Neural progenitor cell (in vitro differentiated cells): ENCODE measurements at regions not wholly inside any gene's neighbourhood (a gene's known extent, or its start where the extent isn't known, plus 50 kb on each side); places are given as distances from the start of the nearest gene placed in this dataset.

Source experiments
- DNase-seq: peaks from one replicate; pipeline ENCODE4 v3.0.0-alpha.2; 2016; ENCODE audit warnings: low spot score
- H2AFZ ChIP-seq: fragments of 200-600 bp; sonication (generic); replicated peaks from 2 replicates; pipeline ENCODE4 v1.6.1; 2016; ENCODE audit warnings: antibody characterized with exemption
- H3F3A ChIP-seq: fragments of 200-600 bp; sonication (generic); 2 replicates; pipeline ENCODE4 v1.6.1; 2016; ENCODE audit warnings: antibody characterized with exemption, low read depth
- H3K27ac ChIP-seq: fragments of 200-600 bp; sonication (generic); 2 replicates; pipeline ENCODE4 v1.5.1; 2016; ENCODE audit warnings: mild to moderate bottlenecking
- H3K27me3 ChIP-seq: fragments of 200-600 bp; sonication (generic); 2 replicates; pipeline ENCODE4 v1.6.1; 2016; ENCODE audit warnings: mild to moderate bottlenecking, moderate library complexity
- H3K36me3 ChIP-seq: fragments of 200-600 bp; sonication (generic); 2 replicates; pipeline ENCODE4 v1.5.1; 2016
- H3K4me1 ChIP-seq: fragments of 200-600 bp; sonication (generic); 2 replicates; pipeline ENCODE4 v1.6.1; 2016; ENCODE audit warnings: mixed run types
- H3K4me2 ChIP-seq: fragments of 200-600 bp; sonication (generic); 2 replicates; pipeline ENCODE4 v1.6.1; 2016
- H3K4me3 ChIP-seq: fragments of 200-600 bp; sonication (generic); 2 replicates; pipeline ENCODE4 v1.5.1; 2016
- H3K79me2 ChIP-seq: fragments of 200-600 bp; sonication (generic); 2 replicates; pipeline ENCODE4 v1.6.1; 2016; ENCODE audit warnings: low read depth
- H3K9ac ChIP-seq: fragments of 200-600 bp; sonication (generic); 2 replicates; pipeline ENCODE4 v1.6.1; 2016
- H3K9me3 ChIP-seq: fragments of 200-600 bp; sonication (generic); 2 replicates; pipeline ENCODE4 v1.5.1; 2016; ENCODE audit warnings: low read depth
- H4K20me1 ChIP-seq: fragments of 200-600 bp; sonication (generic); 2 replicates; pipeline ENCODE4 v1.6.1; 2016; ENCODE audit warnings: low read depth
- H3K27ac Mint-ChIP-seq: 3 replicates; pipeline ENCODE4 v1.8.0; 2021; ENCODE audit warnings: mixed read lengths
- H3K27me3 Mint-ChIP-seq: 2 replicates; pipeline ENCODE4 v1.8.0; 2022; ENCODE audit warnings: low read depth, mild to moderate bottlenecking, inconsistent platforms, moderate library complexity, mixed read lengths; ENCODE audit not compliant: insufficient read depth
- H3K36me3 Mint-ChIP-seq: 3 replicates; pipeline ENCODE4 v1.8.0; 2021; ENCODE audit warnings: mixed read lengths
- H3K4me1 Mint-ChIP-seq: 3 replicates; pipeline ENCODE4 v1.8.0; 2021; ENCODE audit warnings: mixed read lengths
- H3K4me3 Mint-ChIP-seq: 3 replicates; pipeline ENCODE4 v1.8.0; 2021; ENCODE audit warnings: mild to moderate bottlenecking, moderate library complexity, mixed read lengths
- H3K9me3 Mint-ChIP-seq: 3 replicates; pipeline ENCODE4 v1.8.0; 2020; ENCODE audit warnings: mixed read lengths
- EZH2 ChIP-seq: fragments of 200-600 bp; sonication (generic); IDR thresholded peaks from 2 replicates; pipeline ENCODE4 v1.6.1; 2017; ENCODE audit warnings: antibody characterized with exemption, mild to moderate bottlenecking, moderate library complexity
- EZH2phosphoT487 ChIP-seq: fragments of 200-600 bp; sonication (generic); IDR thresholded peaks from 2 replicates; pipeline ENCODE4 v1.6.1; 2017; ENCODE audit warnings: antibody characterized with exemption
- TF ChIP-seq, protein P1 (sequence below): fragments of 200-600 bp; sonication (generic); IDR thresholded peaks from 2 replicates; pipeline ENCODE4 v1.5.1; 2017; ENCODE audit warnings: antibody characterized with exemption, mild to moderate bottlenecking

DNA sequence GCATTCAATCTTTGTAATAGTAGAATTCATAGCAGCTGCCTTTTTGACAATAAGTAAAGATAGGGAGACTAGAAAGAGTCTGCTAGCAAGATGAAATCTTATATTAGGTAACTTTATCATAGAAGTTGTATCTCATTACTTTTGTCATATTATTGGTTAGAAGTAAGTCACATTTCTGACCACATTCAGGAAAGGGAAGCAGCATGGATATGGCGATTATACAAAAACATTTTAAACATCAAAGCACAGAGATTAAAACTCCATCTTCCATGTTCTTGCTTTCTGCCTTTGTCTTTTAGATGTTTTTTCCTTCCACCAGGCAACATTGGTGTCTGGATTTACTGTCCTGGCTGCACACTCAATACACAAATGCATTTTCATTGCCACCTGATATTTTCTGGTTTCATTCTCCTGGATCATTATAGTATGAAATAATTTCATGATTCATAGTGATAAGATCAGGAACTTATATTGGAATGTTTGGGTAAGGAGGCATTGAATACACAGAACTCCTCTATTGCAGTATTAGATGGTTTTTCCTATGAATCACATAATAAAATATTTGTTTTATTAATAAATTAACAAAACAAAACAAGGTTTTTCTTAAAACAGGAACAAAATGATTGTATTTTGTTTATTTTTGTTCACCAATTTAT, 1460.3 kb upstream of the CADM2 start:
- no peaks in the 10 kb centered on the region for H3K27me3 Mint-ChIP-seq
- Histone ChIP-seq H3K4me3 (no peak overlapping the region), H3K4me1 (no peaks in the 10 kb centered on the region), H3K27ac (no peak overlapping the region), H3K9ac (no peak overlapping the region), H2AFZ (no peak overlapping the region), H3K4me2 (no peak overlapping the region), H3K9me3 (no peaks in the 10 kb centered on the region), H3K79me2 (no peaks in the 10 kb centered on the region), H3K36me3 (no peaks in the 10 kb centered on the region), H4K20me1 (no peaks in the 10 kb centered on the region), H3K27me3 (no peaks in the 10 kb centered on the region), H3F3A (no peaks in the 10 kb centered on the region)
- no peaks in the 10 kb centered on the region for H3K36me3 Mint-ChIP-seq
- DNase-seq = no peak
- H3K9me3 Mint-ChIP-seq = peaks cover 3% of the 10 kb centered on the region
- TF ChIP-seq EZH2phosphoT487 (no peak), EZH2 (no peak)
- TF ChIP-seq, protein P1, sequence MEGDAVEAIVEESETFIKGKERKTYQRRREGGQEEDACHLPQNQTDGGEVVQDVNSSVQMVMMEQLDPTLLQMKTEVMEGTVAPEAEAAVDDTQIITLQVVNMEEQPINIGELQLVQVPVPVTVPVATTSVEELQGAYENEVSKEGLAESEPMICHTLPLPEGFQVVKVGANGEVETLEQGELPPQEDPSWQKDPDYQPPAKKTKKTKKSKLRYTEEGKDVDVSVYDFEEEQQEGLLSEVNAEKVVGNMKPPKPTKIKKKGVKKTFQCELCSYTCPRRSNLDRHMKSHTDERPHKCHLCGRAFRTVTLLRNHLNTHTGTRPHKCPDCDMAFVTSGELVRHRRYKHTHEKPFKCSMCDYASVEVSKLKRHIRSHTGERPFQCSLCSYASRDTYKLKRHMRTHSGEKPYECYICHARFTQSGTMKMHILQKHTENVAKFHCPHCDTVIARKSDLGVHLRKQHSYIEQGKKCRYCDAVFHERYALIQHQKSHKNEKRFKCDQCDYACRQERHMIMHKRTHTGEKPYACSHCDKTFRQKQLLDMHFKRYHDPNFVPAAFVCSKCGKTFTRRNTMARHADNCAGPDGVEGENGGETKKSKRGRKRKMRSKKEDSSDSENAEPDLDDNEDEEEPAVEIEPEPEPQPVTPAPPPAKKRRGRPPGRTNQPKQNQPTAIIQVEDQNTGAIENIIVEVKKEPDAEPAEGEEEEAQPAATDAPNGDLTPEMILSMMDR = no peak
- no peaks in the 10 kb centered on the region for H3K4me1 Mint-ChIP-seq
- H3K27ac Mint-ChIP-seq = no peak overlapping the region
- no peak overlapping the region for H3K4me3 Mint-ChIP-seq

DNA sequence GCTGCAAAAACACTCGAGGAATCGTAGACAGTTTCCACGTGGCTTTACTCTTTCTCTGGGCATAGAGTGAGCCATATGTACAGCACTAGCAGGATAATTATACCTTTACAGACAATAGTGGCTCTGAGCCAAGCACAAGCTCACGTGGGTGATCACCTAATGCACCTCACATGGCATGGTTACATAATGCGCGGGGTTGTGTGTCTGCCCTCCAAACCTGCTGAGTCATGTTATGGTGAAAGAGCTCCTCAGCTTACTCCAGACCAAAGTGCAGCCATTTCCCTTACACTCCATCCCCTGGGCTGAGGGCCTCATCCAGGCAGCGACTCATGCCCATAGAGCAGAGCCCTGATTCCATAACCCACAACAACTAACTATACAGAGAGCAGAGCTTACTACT, 1458.4 kb upstream of the CADM2 start:
- no peak overlapping the region for H2AFZ ChIP-seq
- H4K20me1 ChIP-seq = no peaks in the 10 kb centered on the region
- Mint-ChIP-seq H3K4me1 (no peaks in the 10 kb centered on the region), H3K9me3 (peaks cover 3% of the 10 kb centered on the region), H3K27me3 (no peaks in the 10 kb centered on the region), H3K27ac (no peak overlapping the region), H3K36me3 (no peaks in the 10 kb centered on the region), H3K4me3 (no peak overlapping the region)
- H3K27me3 ChIP-seq = no peaks in the 10 kb centered on the region
- no peaks in the 10 kb centered on the region for H3K36me3 ChIP-seq
- H3K4me3 ChIP-seq = no peak overlapping the region
- H3K9ac ChIP-seq = no peak overlapping the region
- no peak overlapping the region for H3K27ac ChIP-seq
- H3K9me3 ChIP-seq = no peaks in the 10 kb centered on the region
- H3F3A ChIP-seq = no peaks in the 10 kb centered on the region
- no peaks in the 10 kb centered on the region for H3K4me1 ChIP-seq
- TF ChIP-seq, protein P1 = no peak
- TF ChIP-seq EZH2 (no peak), EZH2phosphoT487 (no peak)
- no peak for DNase-seq
- no peaks in the 10 kb centered on the region for H3K79me2 ChIP-seq
- H3K4me2 ChIP-seq = no peak overlapping the region

DNA sequence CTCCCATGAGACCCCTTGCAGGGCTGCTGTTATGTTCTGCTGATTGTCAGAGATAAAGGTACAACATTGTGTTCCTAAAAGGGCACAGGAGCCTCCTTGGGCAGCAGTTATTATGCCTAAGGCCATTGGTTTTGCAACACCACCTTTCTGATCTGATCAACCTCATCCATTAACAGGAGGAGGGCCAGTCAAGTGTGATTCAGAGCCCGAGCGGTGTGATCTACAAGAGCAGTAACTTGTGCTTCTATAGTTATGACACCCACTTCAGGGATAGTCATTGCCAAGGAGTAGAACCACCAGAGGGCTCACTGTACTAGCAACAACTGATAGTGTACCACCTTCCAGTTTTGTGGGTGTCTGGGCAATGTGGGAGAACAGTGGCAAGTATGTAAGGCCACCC, 1457.9 kb upstream of the CADM2 start:
- no peaks in the 10 kb centered on the region for H3F3A ChIP-seq
- H3K79me2 ChIP-seq = no peaks in the 10 kb centered on the region
- H3K9ac ChIP-seq = no peak overlapping the region
- no peaks in the 10 kb centered on the region for H3K4me1 Mint-ChIP-seq
- no peaks in the 10 kb centered on the region for H3K36me3 Mint-ChIP-seq
- H3K27ac ChIP-seq = no peak overlapping the region
- H4K20me1 ChIP-seq = no peaks in the 10 kb centered on the region
- no peak for DNase-seq
- H3K27ac Mint-ChIP-seq = no peak overlapping the region
- no peak overlapping the region for H3K4me3 ChIP-seq
- H3K27me3 Mint-ChIP-seq = no peaks in the 10 kb centered on the region
- H3K9me3 Mint-ChIP-seq = peaks cover 8% of the 10 kb centered on the region
- no peaks in the 10 kb centered on the region for H3K36me3 ChIP-seq
- no peak overlapping the region for H3K4me3 Mint-ChIP-seq
- H3K4me2 ChIP-seq = no peak overlapping the region
- H2AFZ ChIP-seq = no peak overlapping the region
- H3K27me3 ChIP-seq = no peaks in the 10 kb centered on the region
- no peaks in the 10 kb centered on the region for H3K4me1 ChIP-seq
- TF ChIP-seq, protein P1 = no peak
- TF ChIP-seq EZH2phosphoT487 (no peak), EZH2 (no peak)
- H3K9me3 ChIP-seq = no peaks in the 10 kb centered on the region
